ENCODE measurements at regions not wholly inside any gene's neighbourhood (a gene's known extent, or its start where the extent isn't known, plus 50 kb on each side); places are given as distances from the start of the nearest gene placed in this dataset.
"Not testable (repeated sequence)": the region's sequence is repeated elsewhere in the genome, so short reads cannot be mapped to it uniquely, and the experiment has no call there.

DNA sequence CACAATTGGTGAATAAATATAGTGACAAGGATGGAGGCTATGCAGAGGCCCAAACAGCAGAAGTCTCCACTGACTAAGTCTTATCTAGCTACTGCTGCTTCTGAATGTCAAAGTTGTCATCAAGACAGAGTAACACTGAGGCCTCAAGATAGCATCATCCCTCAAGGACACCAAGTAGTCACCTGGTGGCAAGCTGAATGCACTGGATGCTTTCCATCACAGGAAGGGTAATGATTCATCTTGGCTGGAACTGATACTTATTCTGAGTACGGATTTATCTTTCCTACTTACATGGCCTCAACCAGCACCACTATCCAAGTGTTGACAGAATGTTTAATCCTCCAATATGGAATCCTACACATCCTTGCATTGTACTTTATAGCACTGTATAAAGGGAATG lies 2997.8 kb upstream of the TEKT4 start:
- H3K36me3 ChIP-seq; H3K4me1 ChIP-seq; ATAC-seq; FAIRE-seq; intact Hi-C loops (cut with DNase I); H3K27ac ChIP-seq; H3K27me3 ChIP-seq; H3K4me3 ChIP-seq; H3K9me3 ChIP-seq; DNase-seq: not testable (repeated sequence)
- 38 to 50% methylated on average over 1 of the region's 1 CpG for WGBS, 2 donors

- H3K4me1 ChIP-seq; intact Hi-C loops (cut with DNase I); H3K9me3 ChIP-seq; ATAC-seq; H3K27me3 ChIP-seq; H3K36me3 ChIP-seq; FAIRE-seq; H3K4me3 ChIP-seq; H3K27ac ChIP-seq: not testable (repeated sequence)
- 77 to 82% methylated on average over 29 of the region's 29 CpGs for WGBS, 2 donors
- peak in 3 of 6 donors; percentile 15 to 61 (median 58) for DNase-seq
Observed at GRCh38 chr2:91877658-91878210, 2993.5 kb upstream of the TEKT4 start.

- ATAC-seq; H3K4me3 ChIP-seq; H3K4me1 ChIP-seq; DNase-seq; FAIRE-seq; H3K36me3 ChIP-seq; H3K27ac ChIP-seq; intact Hi-C loops (cut with DNase I); H3K9me3 ChIP-seq; H3K27me3 ChIP-seq: not testable (repeated sequence)
- 9 to 18% methylated on average over 3 to 4 of the region's 5 CpGs for WGBS, 2 donors
Observed at GRCh38 chr2:91895091-91895490, 2976.1 kb upstream of the TEKT4 start.

DNA sequence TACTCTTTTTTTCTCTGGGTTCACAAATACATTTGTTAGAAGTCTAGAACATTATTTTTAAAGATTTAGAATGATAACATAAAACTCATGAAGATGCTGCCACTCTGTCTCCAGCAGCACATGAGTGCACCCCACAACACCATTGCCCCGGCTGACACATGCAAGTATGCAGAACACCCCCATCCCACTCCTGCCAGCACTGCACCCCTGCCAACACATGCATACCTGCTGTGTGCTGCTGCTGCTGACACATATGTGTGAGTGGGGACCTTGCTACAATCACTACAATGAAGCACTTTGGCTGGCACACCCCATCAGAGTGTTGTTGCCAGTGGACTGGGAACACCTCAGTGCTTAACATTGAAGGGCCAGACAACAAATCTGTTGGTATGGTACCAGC lies 2953.6 kb upstream of the TEKT4 start:
- H3K27ac ChIP-seq; DNase-seq; H3K4me1 ChIP-seq; H3K36me3 ChIP-seq; ATAC-seq; H3K27me3 ChIP-seq; intact Hi-C loops (cut with DNase I); FAIRE-seq; H3K9me3 ChIP-seq; H3K4me3 ChIP-seq: not testable (repeated sequence)
- WGBS, 2 donors, result 57 to 61% methylated on average over 1 of the region's 1 CpG

Measured in pancreas (tissue), 10 donors.